Body of pancreas (tissue), 4 donors: ENCODE measurements at regions not wholly inside any gene's neighbourhood (a gene's known extent, or its start where the extent isn't known, plus 50 kb on each side); places are given as distances from the start of the nearest gene placed in this dataset.

ENCODE experiments used
- ATAC-seq: fragments of 150-250 bp; one replicate; pipeline ENCODE4 v1.9.1; 2016
- DNase-seq, 4 donors: peaks; one replicate each; pipeline ENCODE4 v3.0.0-alpha.2; 2019
- H3K27ac ChIP-seq, 4 donors: fragments of 200-600 bp; sonication (generic); 1 replicate in 3 of 4; 2 replicates in 1 of 4; pipeline versions ENCODE4 v1.5.1 to v1.6.1; 2016 to 2019; ENCODE audit warnings: mild to moderate bottlenecking in 1 of 4, mixed read lengths in 1 of 4, moderate library complexity in 1 of 4
- H3K27me3 ChIP-seq, 2 donors: fragments of 200-600 bp; sonication (generic); one replicate each; pipeline ENCODE4 v1.6.0; 2016; ENCODE audit warnings: mild to moderate bottlenecking in 1 of 2
- H3K36me3 ChIP-seq, 2 donors: fragments of 200-600 bp; sonication (generic); replicated peaks in 1 of 2; 2 replicates each; pipeline ENCODE4 v1.5.1; 2016; ENCODE audit warnings: low read depth in 2 of 2; ENCODE audit not compliant: insufficient read depth in 1 of 2
- H3K4me1 ChIP-seq: fragments of 200-600 bp; sonication (generic); one replicate; pipeline ENCODE4 v1.6.0; 2016
- H3K4me3 ChIP-seq, 2 donors: fragments of 200-600 bp; sonication (generic); 1 replicate in 1 of 2; 2 replicates in 1 of 2; pipeline ENCODE4 v1.5.1; 2016 to 2019
- H3K9me3 ChIP-seq, 3 donors: fragments of 200-600 bp; sonication (generic); 1 replicate in 2 of 3; 2 replicates in 1 of 3; pipeline ENCODE4 v1.5.1; 2016
- CTCF ChIP-seq, 7 experiments: fragments of 450-650 bp in 4 of 7; fragments of 200-600 bp in 3 of 7; sonication (generic) in 3 of 7; IDR thresholded peaks; one replicate each; pipeline ENCODE4 v1.5.1; 2016 to 2019; ENCODE audit warnings: antibody characterized with exemption in 7 of 7
- POLR2A ChIP-seq, 3 donors: fragments of 450-650 bp; IDR thresholded peaks; one replicate each; pipeline ENCODE4 v1.6.1; 2016; ENCODE audit warnings: antibody characterized with exemption in 3 of 3, mild to moderate bottlenecking in 2 of 3
- WGBS, 2 donors: methylation state at CpG; one replicate each; pipeline ENCODE4 v1.1.5; 2017; 5-methylcytosine and 5-hydroxymethylcytosine counted together
- intact Hi-C: fragments of 100-400 bp; cut with DNase I; formaldehyde crosslinking; loops from one replicate; pipeline ENCODE4 v1.15.1; 2023

GRCh38 chr1:173297798-173298391 lies 90.8 kb upstream of the TNFSF4 start:
- WGBS, 2 donors: 74 to 81% methylated on average over 4 of the region's 4 CpGs
- H3K4me1 ChIP-seq: no peaks in the 10 kb centered on the region
- H3K27ac ChIP-seq: no peak overlapping the region
- H3K36me3 ChIP-seq: no peaks in the 10 kb centered on the region
- H3K4me3 ChIP-seq: no peak overlapping the region
- TF ChIP-seq POLR2A (IDR thresholded peaks at IDR 0.05) (no peak), CTCF (IDR thresholded peaks at IDR 0.05) (no peak)
- no peaks in the 10 kb centered on the region for H3K27me3 ChIP-seq
- H3K9me3 ChIP-seq: no peaks in the 10 kb centered on the region
- intact Hi-C loops: no loop called here
- DNase-seq (no peak), ATAC-seq (no peak)

GRCh38 chr1:173300061-173301044 lies 93.2 kb upstream of the TNFSF4 start:
- H3K4me1 ChIP-seq: no peaks in the 10 kb centered on the region
- TF ChIP-seq POLR2A (IDR thresholded peaks at IDR 0.05) (no peak), CTCF (IDR thresholded peaks at IDR 0.05) (no peak)
- no peak overlapping the region for H3K4me3 ChIP-seq
- DNase-seq (no peak), ATAC-seq (no peak)
- intact Hi-C loops: no loop called here
- no peak overlapping the region for H3K27ac ChIP-seq
- H3K9me3 ChIP-seq: no peaks in the 10 kb centered on the region
- WGBS, 2 donors: 68 to 72% methylated on average over 5 of the region's 5 CpGs
- no peaks in the 10 kb centered on the region for H3K27me3 ChIP-seq
- no peaks in the 10 kb centered on the region for H3K36me3 ChIP-seq

GRCh38 chr1:173301507-173301906 lies 94.4 kb upstream of the TNFSF4 start:
- Histone ChIP-seq H3K4me1 (no peaks in the 10 kb centered on the region), H3K27me3 (no peaks in the 10 kb centered on the region), H3K9me3 (no peaks in the 10 kb centered on the region), H3K4me3 (no peak overlapping the region), H3K27ac (no peak overlapping the region), H3K36me3 (no peaks in the 10 kb centered on the region)
- no peak for ATAC-seq
- TF ChIP-seq CTCF (IDR thresholded peaks at IDR 0.05) (no peak), POLR2A (IDR thresholded peaks at IDR 0.05) (no peak)
- DNase-seq: no peak
- intact Hi-C loops: no loop called here
- 94 to 100% methylated on average over 1 of the region's 1 CpG for WGBS, 2 donors

- Histone ChIP-seq H3K4me1 (no peaks in the 10 kb centered on the region), H3K27me3 (no peaks in the 10 kb centered on the region), H3K9me3 (no peaks in the 10 kb centered on the region), H3K36me3 (no peaks in the 10 kb centered on the region), H3K27ac (no peak overlapping the region), H3K4me3 (no peak overlapping the region)
- intact Hi-C loops: no loop called here
- no peak for DNase-seq
- TF ChIP-seq CTCF (IDR thresholded peaks at IDR 0.05) (no peak), POLR2A (IDR thresholded peaks at IDR 0.05) (no peak)
- ATAC-seq: no peak
- WGBS, 2 donors: 66 to 93% methylated on average over 1 of the region's 1 CpG
Observed at GRCh38 chr1:173302366-173302765, 95.2 kb upstream of the TNFSF4 start.
